GM12864 (cell line): ENCODE measurements at regions not wholly inside any gene's neighbourhood (a gene's known extent, or its start where the extent isn't known, plus 50 kb on each side); places are given as distances from the start of the nearest gene placed in this dataset.

Source experiments
- DNase-seq: peaks from one replicate; pipeline ENCODE4 v3.0.0-alpha.2; 2011; ENCODE audit warnings: low read depth
- H3K4me3 ChIP-seq: 2 replicates; pipeline ENCODE4 v1.5.1; 2011; ENCODE audit warnings: mild to moderate bottlenecking, low read depth, low read length, control low read depth
- CTCF ChIP-seq: IDR thresholded peaks from 2 replicates; pipeline ENCODE4 v1.5.1; 2011; ENCODE audit warnings: low read depth, mild to moderate bottlenecking, moderate library complexity, low read length, control low read depth, inconsistent platforms; ENCODE audit errors: missing control alignments

GRCh38 chr20:23228912-23229311 is 121.7 kb upstream of the NXT1 start:
- H3K4me3 ChIP-seq, result no peak overlapping the region
- DNase-seq, result no peak

GRCh38 chr20:23227976-23228375 is 122.6 kb upstream of the NXT1 start:
- no peak for TF ChIP-seq CTCF
- no peak for DNase-seq
- H3K4me3 ChIP-seq, result no peak overlapping the region

More at GRCh38 chr20:23228912-23229311, 121.7 kb upstream of the NXT1 start:
- no peak for TF ChIP-seq CTCF

GRCh38 chr20:23227274-23227673 is 123.3 kb upstream of the NXT1 start:
- DNase-seq, result no peak
- H3K4me3 ChIP-seq, result no peak overlapping the region
- TF ChIP-seq CTCF, result no peak

DNA sequence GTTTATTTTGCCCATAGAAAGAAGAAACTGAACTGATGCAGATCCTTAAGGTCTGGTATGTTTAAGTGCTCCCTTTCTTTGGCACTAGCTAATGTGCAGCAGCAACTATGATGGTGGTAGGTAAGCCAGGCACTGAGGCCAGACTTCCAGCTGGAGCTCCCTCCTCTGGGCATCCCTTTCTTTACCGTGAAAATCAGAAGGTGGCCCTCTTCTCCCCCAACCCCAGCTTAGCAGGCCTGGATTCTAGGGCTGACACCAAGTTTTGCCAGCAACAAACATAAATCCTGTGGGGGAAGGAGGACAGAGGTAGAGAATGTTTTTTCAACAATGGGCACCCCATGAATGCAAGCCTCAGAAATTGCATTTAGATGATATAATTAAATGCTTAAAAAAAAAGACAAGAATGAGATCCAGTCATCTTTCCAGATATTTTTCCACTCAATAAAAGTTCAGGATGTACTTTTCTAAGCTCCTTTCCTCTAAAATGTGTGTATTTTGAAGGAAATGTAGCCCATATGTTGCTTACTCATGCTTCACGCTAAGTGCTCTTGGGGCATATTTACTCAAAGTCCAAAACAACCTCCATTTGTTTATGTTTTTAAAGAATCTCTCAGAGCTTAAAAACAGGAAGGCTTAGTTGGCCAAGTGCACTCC is 123.9 kb upstream of the NXT1 start:
- no peak overlapping the region for H3K4me3 ChIP-seq
- TF ChIP-seq CTCF, result no peak
- no peak for DNase-seq

DNA sequence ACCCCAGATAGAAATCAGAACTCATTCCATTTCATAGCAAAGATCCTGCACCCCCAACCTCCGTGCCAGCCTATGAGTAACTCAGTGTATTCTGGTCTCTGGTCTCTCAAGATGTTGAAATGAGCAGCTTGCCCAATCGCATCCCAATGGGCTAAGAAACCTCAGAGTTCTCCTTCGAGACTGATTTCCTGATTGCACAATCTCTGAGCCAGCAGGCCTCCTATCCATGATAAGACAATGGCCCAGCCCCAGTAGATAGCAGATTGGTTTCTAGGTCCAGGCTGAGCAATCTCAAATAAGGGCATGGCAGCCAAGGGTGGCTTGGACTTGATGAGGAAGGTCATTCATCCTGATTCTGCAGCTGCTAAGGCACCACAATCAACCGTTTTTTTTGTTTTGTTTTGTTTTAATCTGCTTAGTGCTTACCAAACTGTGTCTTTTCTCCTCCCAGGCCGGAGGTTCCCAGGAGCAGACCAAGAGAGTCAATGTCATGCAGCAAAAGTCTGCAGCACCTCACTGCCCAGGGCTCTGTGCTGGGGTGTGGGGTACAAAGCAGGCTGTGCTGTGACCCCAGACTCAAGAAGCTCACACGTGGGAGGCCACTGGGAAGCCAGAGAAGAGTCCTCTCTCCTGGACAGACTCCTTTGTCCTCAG is 125.1 kb upstream of the NXT1 start:
- DNase-seq, result no peak
- H3K4me3 ChIP-seq, result no peak overlapping the region
- no peak for TF ChIP-seq CTCF

DNA sequence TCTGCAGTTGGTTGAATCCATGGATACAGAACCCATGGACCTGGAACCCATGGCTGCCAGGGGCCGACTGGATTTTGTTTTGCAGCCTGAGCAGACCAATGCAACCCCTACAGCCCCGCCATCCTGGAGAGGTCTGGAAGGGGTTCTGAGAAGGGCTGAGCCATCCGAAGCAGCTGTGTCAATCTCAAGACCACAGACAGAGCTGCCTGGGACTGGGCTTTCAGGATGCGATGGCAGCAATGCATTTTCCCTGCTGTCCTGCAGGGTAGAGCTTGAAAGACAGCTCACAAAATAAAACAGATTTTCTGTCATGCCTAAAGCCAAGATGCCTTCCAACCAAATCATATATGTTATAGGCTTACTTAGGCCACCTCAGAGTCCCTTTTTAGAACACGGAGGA is 125.8 kb upstream of the NXT1 start:
- no peak for TF ChIP-seq CTCF
- no peak overlapping the region for H3K4me3 ChIP-seq
- no peak for DNase-seq

DNA sequence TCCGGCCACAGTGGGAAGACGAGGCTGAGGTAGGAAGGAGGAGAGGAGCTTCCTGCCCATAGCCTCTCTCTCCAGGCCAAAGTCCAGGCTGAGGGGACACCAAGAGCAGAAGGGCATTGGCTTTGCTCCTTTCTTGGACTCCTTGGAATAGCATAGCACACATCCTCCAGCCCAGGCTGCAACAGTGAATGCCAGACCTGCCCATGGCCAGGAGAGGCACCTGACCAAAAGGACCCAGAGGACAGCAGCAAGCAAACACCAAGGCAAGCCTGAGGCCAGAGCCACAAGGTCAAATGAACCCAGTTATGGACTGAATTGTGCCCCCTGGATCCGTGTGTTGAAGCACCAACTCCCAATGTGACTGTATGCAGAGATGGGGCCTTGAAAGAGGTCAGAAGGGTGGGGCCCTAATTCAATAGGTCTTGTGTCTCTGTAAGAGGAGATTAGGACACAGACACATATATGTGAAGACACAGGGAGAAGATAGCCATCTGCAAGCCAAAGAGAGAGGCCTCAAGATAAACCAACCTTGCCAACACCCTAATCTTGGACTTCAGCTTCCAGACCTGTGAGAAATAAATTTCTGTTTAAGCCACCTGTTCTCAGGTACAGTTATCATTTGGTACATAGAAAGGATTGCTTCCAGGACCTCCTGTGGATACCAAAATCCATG is 126.5 kb upstream of the NXT1 start:
- no peak overlapping the region for H3K4me3 ChIP-seq
- no peak for TF ChIP-seq CTCF
- no peak for DNase-seq
